ENCODE measurements at regions not wholly inside any gene's neighbourhood (a gene's known extent, or its start where the extent isn't known, plus 50 kb on each side); places are given as distances from the start of the nearest gene placed in this dataset.

GRCh38 chr3:72597756-72598195 is 250.5 kb downstream of the SHQ1 start:
- no peak for DNase-seq
- Histone ChIP-seq H3K9ac (ENCODE audit: insufficient read depth, low read length, poor library complexity, severe bottlenecking) (no peak overlapping the region), H3K79me2 (ENCODE audit: insufficient read depth, low read length) (no peaks in the 10 kb centered on the region), H3K36me3 (replicated peaks in 1 of 2; ENCODE audit: control insufficient read depth in 1 of 2, insufficient read depth in 2 of 2, low read length in 2 of 2) (no peaks in the 10 kb centered on the region), H3K27ac (ENCODE audit: low read depth in 1 of 2, low read length in 2 of 2) (no peak overlapping the region), H2AFZ (ENCODE audit: insufficient read depth, low read depth, low read length, poor library complexity, severe bottlenecking) (no peak overlapping the region), H3K4me1 (ENCODE audit: control insufficient read depth in 1 of 2, insufficient read depth in 2 of 2, low read length in 2 of 2) (peaks cover 26 to 27% of the 10 kb centered on the region in 2 donors), H3K4me3 (replicated peaks in 1 of 3; ENCODE audit: low read depth in 2 of 3, low read length in 3 of 3) (no peak overlapping the region), H4K20me1 (ENCODE audit: insufficient read depth, low read length) (no peaks in the 10 kb centered on the region), H3K4me2 (replicated peaks; ENCODE audit: extremely low read depth, low read length, poor library complexity, severe bottlenecking) (no peak overlapping the region), H3K27me3 (ENCODE audit: control insufficient read depth in 2 of 2, insufficient read depth in 2 of 2, low read length in 2 of 2) (no peaks in the 10 kb centered on the region), H3K9me3 (replicated peaks in 1 of 2; ENCODE audit: control insufficient read depth in 1 of 2, insufficient read depth in 1 of 2, low read length in 2 of 2) (no peaks in the 10 kb centered on the region)
- H3K36me3 Mint-ChIP-seq = no peaks in the 10 kb centered on the region
- no CpG with 5 or more reads among the region's 5 CpGs for WGBS (ENCODE audit: insufficient coverage)
- TF ChIP-seq CTCF (IDR thresholded peaks at IDR 0.05) = no peak
- no peak overlapping the region for H3K4me3 Mint-ChIP-seq
- peaks cover 0 to 2% (median 0%) of the 10 kb centered on the region in 7 donors for H3K9me3 Mint-ChIP-seq
- peaks cover 41% of the 10 kb centered on the region for H3K4me1 Mint-ChIP-seq
- no peak overlapping the region for H3K27ac Mint-ChIP-seq
- H3K27me3 Mint-ChIP-seq (ENCODE audit: low read depth in 3 of 3) = peaks cover 0 to 4% (median under 1%) of the 10 kb centered on the region in 3 donors
- intact Hi-C loops (cut with micrococcal nuclease) = loop anchor here in 1 of 2 donors (10.0 kb wide), 1 partner anchor 57 kb away; no protein-coding TSS in a partner anchor

DNA sequence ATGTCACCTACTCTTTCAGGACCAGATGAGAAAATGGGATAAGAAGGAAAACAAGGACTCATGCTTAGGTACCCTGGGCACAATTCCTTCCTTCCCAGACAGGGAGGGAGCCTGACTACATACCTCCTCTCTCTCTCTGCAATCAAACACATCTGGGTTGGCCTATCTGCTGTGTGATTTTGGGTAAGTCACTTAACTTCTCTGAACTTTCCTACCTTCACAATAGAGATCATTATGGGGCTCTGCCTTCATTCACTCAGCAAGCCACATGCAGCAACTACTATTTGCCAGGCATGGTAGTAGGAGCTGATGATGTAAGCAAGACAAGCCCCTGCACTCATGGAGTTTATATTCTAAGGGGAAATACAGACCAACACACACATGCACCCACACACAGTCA is 251.2 kb downstream of the SHQ1 start:
- Histone ChIP-seq H2AFZ (ENCODE audit: insufficient read depth, low read depth, low read length, poor library complexity, severe bottlenecking) (no peak overlapping the region), H3K79me2 (ENCODE audit: insufficient read depth, low read length) (no peaks in the 10 kb centered on the region), H3K4me3 (replicated peaks in 1 of 3; ENCODE audit: low read depth in 2 of 3, low read length in 3 of 3) (no peak overlapping the region), H3K9ac (ENCODE audit: insufficient read depth, low read length, poor library complexity, severe bottlenecking) (no peak overlapping the region), H3K27me3 (ENCODE audit: control insufficient read depth in 2 of 2, insufficient read depth in 2 of 2, low read length in 2 of 2) (no peaks in the 10 kb centered on the region), H3K9me3 (replicated peaks in 1 of 2; ENCODE audit: control insufficient read depth in 1 of 2, insufficient read depth in 1 of 2, low read length in 2 of 2) (no peaks in the 10 kb centered on the region), H3K36me3 (replicated peaks in 1 of 2; ENCODE audit: control insufficient read depth in 1 of 2, insufficient read depth in 2 of 2, low read length in 2 of 2) (no peaks in the 10 kb centered on the region), H4K20me1 (ENCODE audit: insufficient read depth, low read length) (no peaks in the 10 kb centered on the region), H3K27ac (ENCODE audit: low read depth in 1 of 2, low read length in 2 of 2) (no peak overlapping the region), H3K4me2 (replicated peaks; ENCODE audit: extremely low read depth, low read length, poor library complexity, severe bottlenecking) (no peak overlapping the region), H3K4me1 (ENCODE audit: control insufficient read depth in 1 of 2, insufficient read depth in 2 of 2, low read length in 2 of 2) (peaks cover 26 to 27% of the 10 kb centered on the region in 2 donors)
- no peak for DNase-seq
- Mint-ChIP-seq H3K36me3 (peaks cover 0 to 3% of the 10 kb centered on the region in 2 donors), H3K4me1 (peaks cover 41% of the 10 kb centered on the region), H3K9me3 (peaks cover 0 to 2% (median 0%) of the 10 kb centered on the region in 7 donors), H3K27me3 (ENCODE audit: low read depth in 3 of 3) (peaks cover 0 to 4% (median 2%) of the 10 kb centered on the region in 3 donors), H3K27ac (no peak overlapping the region), H3K4me3 (no peak overlapping the region)
- intact Hi-C loops (cut with micrococcal nuclease) = loop anchor here in 1 of 2 donors (10.0 kb wide), 1 partner anchor 58 kb away; no protein-coding TSS in a partner anchor
- TF ChIP-seq CTCF (IDR thresholded peaks at IDR 0.05) = no peak
